H1 (cell line): ENCODE measurements at regions not wholly inside any gene's neighbourhood (a gene's known extent, or its start where the extent isn't known, plus 50 kb on each side); places are given as distances from the start of the nearest gene placed in this dataset.

Experiments
- CTCF ChIP-seq, 3 experiments: IDR thresholded peaks; 1 replicate in 2 of 3; 2 replicates in 1 of 3; pipeline versions ENCODE4 v1.5.1 to v1.6.1; 2011; ENCODE audit warnings: low read length in 3 of 3, mild to moderate bottlenecking in 3 of 3, inconsistent platforms in 2 of 3, low read depth in 1 of 3, moderate library complexity in 1 of 3; ENCODE audit not compliant: insufficient read depth in 1 of 3; ENCODE audit errors: control extremely low read depth in 1 of 3

- no peak for TF ChIP-seq CTCF (IDR thresholded peaks at IDR 0.05; ENCODE audit: control extremely low read depth in 1 of 3, insufficient read depth in 1 of 3, low read depth in 1 of 3, low read length in 3 of 3)
Observed at GRCh38 chr5:38164776-38165399, 93.5 kb upstream of the EGFLAM start (continued).
